ENCODE measurements at regions not wholly inside any gene's neighbourhood (a gene's known extent, or its start where the extent isn't known, plus 50 kb on each side); places are given as distances from the start of the nearest gene placed in this dataset.

DNA sequence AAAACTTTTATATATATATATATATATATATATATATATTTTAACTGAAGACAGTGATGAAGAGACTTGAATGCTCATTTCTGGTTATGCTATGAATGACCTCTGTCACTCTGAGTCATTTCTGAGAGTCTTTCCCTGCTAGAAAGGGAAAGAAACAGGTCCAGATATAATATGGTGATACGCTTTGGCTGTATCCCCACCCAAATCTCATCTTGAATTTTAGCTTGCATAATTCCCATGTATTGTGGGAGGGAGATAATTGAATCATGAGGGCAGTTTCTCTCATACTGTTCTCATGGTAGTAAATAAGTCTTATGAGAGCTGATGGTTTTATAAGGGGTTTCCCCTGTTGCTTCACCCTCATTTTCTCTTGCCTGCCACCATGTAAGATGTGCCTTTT, 254.1 kb upstream of the IGFBP7 start:
- CTCF ChIA-PET (ENCODE audit: unreplicated experiment): no interaction called here
- TF ChIP-seq EZH2phosphoT487 (IDR thresholded peaks at IDR 0.05; ENCODE audit: borderline replicate concordance, low read depth, low read length): no peak
- TF ChIP-seq, protein P1, sequence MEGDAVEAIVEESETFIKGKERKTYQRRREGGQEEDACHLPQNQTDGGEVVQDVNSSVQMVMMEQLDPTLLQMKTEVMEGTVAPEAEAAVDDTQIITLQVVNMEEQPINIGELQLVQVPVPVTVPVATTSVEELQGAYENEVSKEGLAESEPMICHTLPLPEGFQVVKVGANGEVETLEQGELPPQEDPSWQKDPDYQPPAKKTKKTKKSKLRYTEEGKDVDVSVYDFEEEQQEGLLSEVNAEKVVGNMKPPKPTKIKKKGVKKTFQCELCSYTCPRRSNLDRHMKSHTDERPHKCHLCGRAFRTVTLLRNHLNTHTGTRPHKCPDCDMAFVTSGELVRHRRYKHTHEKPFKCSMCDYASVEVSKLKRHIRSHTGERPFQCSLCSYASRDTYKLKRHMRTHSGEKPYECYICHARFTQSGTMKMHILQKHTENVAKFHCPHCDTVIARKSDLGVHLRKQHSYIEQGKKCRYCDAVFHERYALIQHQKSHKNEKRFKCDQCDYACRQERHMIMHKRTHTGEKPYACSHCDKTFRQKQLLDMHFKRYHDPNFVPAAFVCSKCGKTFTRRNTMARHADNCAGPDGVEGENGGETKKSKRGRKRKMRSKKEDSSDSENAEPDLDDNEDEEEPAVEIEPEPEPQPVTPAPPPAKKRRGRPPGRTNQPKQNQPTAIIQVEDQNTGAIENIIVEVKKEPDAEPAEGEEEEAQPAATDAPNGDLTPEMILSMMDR (conservative IDR thresholded peaks at IDR 0.05; ENCODE audit: low read length): no peak
- Histone ChIP-seq H3K79me2 (ENCODE audit: insufficient read depth, low read depth, low read length) (no peaks in the 10 kb centered on the region), H3K9me2 (ENCODE audit: insufficient read depth, low read length) (no peaks in the 10 kb centered on the region), H2AFZ (ENCODE audit: low read length) (no peak overlapping the region), H3K36me3 (ENCODE audit: insufficient read depth, low read length) (no peaks in the 10 kb centered on the region), H3K4me3 (ENCODE audit: low read depth, low read length, poor library complexity, severe bottlenecking) (no peak overlapping the region), H3K4me2 (ENCODE audit: low read length) (no peak overlapping the region), H3K4me1 (ENCODE audit: insufficient read depth, low read length, poor library complexity, severe bottlenecking) (no peaks in the 10 kb centered on the region), H3K9me3 (ENCODE audit: low read length) (no peaks in the 10 kb centered on the region), H4K20me1 (ENCODE audit: insufficient read depth, low read length) (no peaks in the 10 kb centered on the region), H3K27ac (ENCODE audit: low read depth, low read length, poor library complexity, severe bottlenecking) (no peak overlapping the region)
- no TSS peak for BruUV-seq (replicated peaks)
- intact Hi-C loops (cut with micrococcal nuclease; ENCODE audit: unreplicated experiment): no loop called here
- POLR2A ChIA-PET: interaction anchor here (0.7 kb wide), 1 partner anchor 249 kb away, joined by 3 read pairs; no protein-coding TSS in a partner anchor
- DNase-seq (ENCODE audit: low spot score): no peak

DNA sequence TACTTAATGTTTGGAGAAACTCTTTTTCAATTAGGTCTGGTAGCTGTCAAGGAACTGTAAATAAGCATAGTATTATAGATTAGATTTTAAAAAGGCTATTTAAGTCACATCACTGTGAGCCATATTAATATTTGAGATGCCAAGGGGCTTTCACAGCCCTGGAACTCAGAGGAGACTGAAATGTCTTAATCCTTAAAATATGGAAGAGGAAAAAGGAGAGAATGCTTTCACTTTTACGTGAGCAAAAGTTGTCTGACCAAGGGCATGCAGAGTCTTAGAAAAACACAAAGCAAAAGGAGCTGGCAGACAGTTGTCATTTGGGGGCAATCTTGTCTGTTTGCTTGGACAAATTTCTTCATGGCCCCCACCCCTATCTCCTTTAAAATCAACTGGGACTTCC, 253.2 kb upstream of the IGFBP7 start:
- ChIA-PET CTCF (ENCODE audit: unreplicated experiment) (no interaction called here), POLR2A (interaction anchor here (1.2 kb wide), 1 partner anchor 16 kb away, joined by 3 read pairs; no protein-coding TSS in a partner anchor)
- Histone ChIP-seq H3K36me3 (ENCODE audit: insufficient read depth, low read length) (no peaks in the 10 kb centered on the region), H3K9me2 (ENCODE audit: insufficient read depth, low read length) (no peaks in the 10 kb centered on the region), H3K4me2 (ENCODE audit: low read length) (no peak overlapping the region), H3K4me1 (ENCODE audit: insufficient read depth, low read length, poor library complexity, severe bottlenecking) (no peaks in the 10 kb centered on the region), H3K9me3 (ENCODE audit: low read length) (no peaks in the 10 kb centered on the region), H4K20me1 (ENCODE audit: insufficient read depth, low read length) (no peaks in the 10 kb centered on the region), H3K4me3 (ENCODE audit: low read depth, low read length, poor library complexity, severe bottlenecking) (no peak overlapping the region), H3K79me2 (ENCODE audit: insufficient read depth, low read depth, low read length) (no peaks in the 10 kb centered on the region), H2AFZ (ENCODE audit: low read length) (no peak overlapping the region), H3K27ac (ENCODE audit: low read depth, low read length, poor library complexity, severe bottlenecking) (no peak overlapping the region)
- no TSS peak for BruUV-seq (replicated peaks)
- DNase-seq (ENCODE audit: low spot score): no peak
- TF ChIP-seq EZH2phosphoT487 (IDR thresholded peaks at IDR 0.05; ENCODE audit: borderline replicate concordance, low read depth, low read length): no peak
- TF ChIP-seq, protein P1 (conservative IDR thresholded peaks at IDR 0.05; ENCODE audit: low read length): no peak
- intact Hi-C loops (cut with micrococcal nuclease; ENCODE audit: unreplicated experiment): no loop called here

DNA sequence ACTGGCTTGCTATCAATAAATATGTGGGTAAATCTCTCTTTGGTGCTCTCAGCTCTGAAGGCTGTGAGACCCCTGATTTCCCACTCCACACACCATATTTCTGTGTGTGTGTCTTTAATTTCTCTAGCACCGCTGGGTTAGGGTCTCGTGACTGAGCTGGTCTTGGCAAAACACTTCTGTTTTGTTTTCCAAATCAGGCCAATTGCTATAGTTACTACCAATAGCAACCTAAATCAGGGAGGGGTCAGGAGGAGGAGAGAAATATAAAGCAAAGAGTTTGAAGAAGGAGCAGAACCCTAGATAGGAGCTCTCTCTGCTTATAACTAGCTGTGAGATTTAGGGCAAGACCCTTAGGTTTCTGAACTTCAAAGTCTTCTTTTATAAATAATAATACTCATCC, 250.5 kb upstream of the IGFBP7 start:
- no peak overlapping the region for H3K4me3 ChIP-seq (ENCODE audit: low read depth, low read length, poor library complexity, severe bottlenecking)
- H3K79me2 ChIP-seq (ENCODE audit: insufficient read depth, low read depth, low read length): no peaks in the 10 kb centered on the region
- intact Hi-C loops (cut with micrococcal nuclease; ENCODE audit: unreplicated experiment): no loop called here
- H3K9me3 ChIP-seq (ENCODE audit: low read length): no peaks in the 10 kb centered on the region
- TF ChIP-seq, protein P1 (conservative IDR thresholded peaks at IDR 0.05; ENCODE audit: low read length): no peak
- TF ChIP-seq EZH2phosphoT487 (IDR thresholded peaks at IDR 0.05; ENCODE audit: borderline replicate concordance, low read depth, low read length): no peak
- no peak overlapping the region for H3K27ac ChIP-seq (ENCODE audit: low read depth, low read length, poor library complexity, severe bottlenecking)
- no peaks in the 10 kb centered on the region for H3K9me2 ChIP-seq (ENCODE audit: insufficient read depth, low read length)
- H4K20me1 ChIP-seq (ENCODE audit: insufficient read depth, low read length): no peaks in the 10 kb centered on the region
- no TSS peak for BruUV-seq (replicated peaks)
- no peaks in the 10 kb centered on the region for H3K36me3 ChIP-seq (ENCODE audit: insufficient read depth, low read length)
- DNase-seq (ENCODE audit: low spot score): no peak
- ChIA-PET CTCF (ENCODE audit: unreplicated experiment) (no interaction called here), POLR2A (no interaction called here)
- no peaks in the 10 kb centered on the region for H3K4me1 ChIP-seq (ENCODE audit: insufficient read depth, low read length, poor library complexity, severe bottlenecking)
- H3K4me2 ChIP-seq (ENCODE audit: low read length): no peak overlapping the region
- no peak overlapping the region for H2AFZ ChIP-seq (ENCODE audit: low read length)
